GM12865 (cell line): ENCODE measurements at regions not wholly inside any gene's neighbourhood (a gene's known extent, or its start where the extent isn't known, plus 50 kb on each side); places are given as distances from the start of the nearest gene placed in this dataset.

Experiments used
- DNase-seq: peaks from one replicate; pipeline ENCODE4 v3.0.0; 2010; ENCODE audit warnings: low read depth
- H3K4me3 ChIP-seq: 2 replicates; pipeline ENCODE4 v1.5.1; 2011; ENCODE audit warnings: mild to moderate bottlenecking, low read depth, low read length, control low read depth
- TF ChIP-seq, protein P1 (sequence below): IDR thresholded peaks from 2 replicates; pipeline ENCODE4 v1.5.1; 2011; ENCODE audit warnings: low read length, control low read depth, low read depth, inconsistent platforms; ENCODE audit not compliant: insufficient read depth; ENCODE audit errors: missing control alignments

DNA sequence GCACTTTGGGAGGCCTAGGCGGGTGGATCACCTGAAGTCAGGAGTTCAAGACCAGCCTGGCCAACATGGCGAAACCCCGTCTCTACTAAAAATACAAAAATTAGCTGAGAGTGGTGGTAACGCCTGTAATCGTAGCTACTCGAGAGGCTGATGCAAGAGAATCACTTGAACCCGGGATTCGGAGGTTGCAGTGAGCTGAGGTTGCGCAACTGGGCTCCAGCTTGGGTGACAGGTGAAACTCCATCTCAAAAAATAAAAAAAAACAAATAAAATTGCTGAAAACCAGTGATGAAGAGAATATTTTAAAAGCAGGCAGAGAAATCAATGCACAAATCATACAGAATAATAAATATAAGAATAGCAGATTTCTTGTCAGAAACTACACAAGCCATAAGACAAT, 129.3 kb downstream of the SLIT2 start:
- no peak overlapping the region for H3K4me3 ChIP-seq
- no peak for DNase-seq
- TF ChIP-seq, protein P1, sequence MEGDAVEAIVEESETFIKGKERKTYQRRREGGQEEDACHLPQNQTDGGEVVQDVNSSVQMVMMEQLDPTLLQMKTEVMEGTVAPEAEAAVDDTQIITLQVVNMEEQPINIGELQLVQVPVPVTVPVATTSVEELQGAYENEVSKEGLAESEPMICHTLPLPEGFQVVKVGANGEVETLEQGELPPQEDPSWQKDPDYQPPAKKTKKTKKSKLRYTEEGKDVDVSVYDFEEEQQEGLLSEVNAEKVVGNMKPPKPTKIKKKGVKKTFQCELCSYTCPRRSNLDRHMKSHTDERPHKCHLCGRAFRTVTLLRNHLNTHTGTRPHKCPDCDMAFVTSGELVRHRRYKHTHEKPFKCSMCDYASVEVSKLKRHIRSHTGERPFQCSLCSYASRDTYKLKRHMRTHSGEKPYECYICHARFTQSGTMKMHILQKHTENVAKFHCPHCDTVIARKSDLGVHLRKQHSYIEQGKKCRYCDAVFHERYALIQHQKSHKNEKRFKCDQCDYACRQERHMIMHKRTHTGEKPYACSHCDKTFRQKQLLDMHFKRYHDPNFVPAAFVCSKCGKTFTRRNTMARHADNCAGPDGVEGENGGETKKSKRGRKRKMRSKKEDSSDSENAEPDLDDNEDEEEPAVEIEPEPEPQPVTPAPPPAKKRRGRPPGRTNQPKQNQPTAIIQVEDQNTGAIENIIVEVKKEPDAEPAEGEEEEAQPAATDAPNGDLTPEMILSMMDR = no peak

DNA sequence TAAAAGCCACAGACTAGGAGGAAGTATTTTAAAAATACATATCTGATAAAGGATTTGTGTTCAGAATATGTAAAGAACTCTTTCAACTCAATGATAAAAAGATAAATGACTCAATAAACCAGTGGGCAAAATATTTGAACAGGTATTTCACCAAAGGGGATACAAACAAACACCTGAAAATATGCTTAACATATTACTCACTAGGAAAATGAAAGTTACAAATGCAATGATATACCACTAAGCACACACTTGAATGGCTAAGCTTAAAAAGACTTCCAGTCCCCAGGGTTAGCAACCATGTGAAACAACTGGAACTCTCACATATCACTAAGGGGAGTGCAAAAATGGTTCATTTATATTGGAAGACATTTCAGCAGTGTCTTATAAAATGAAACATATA, 131.6 kb downstream of the SLIT2 start:
- TF ChIP-seq, protein P1 = no peak
- no peak for DNase-seq
- H3K4me3 ChIP-seq = no peak overlapping the region

DNA sequence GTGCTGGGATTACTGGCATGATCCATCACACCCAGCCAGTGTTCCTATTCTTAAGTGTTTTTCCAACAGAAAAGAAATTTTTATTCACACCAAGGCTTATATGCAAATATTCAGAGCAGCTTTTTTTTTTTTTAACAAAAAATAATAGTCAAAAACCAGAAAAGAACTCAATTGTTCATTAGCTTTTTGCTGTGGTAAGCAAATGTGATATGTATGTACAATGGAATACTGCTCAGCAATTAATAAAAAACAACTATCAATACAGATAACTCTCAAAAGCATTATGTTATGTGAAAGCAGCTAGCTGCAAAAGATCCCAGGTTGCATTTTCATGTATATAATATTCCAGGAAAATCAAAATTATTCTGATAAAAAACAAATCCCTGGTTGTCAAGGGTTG, 132.3 kb downstream of the SLIT2 start:
- TF ChIP-seq, protein P1 = no peak
- H3K4me3 ChIP-seq = no peak overlapping the region
- DNase-seq = no peak

DNA sequence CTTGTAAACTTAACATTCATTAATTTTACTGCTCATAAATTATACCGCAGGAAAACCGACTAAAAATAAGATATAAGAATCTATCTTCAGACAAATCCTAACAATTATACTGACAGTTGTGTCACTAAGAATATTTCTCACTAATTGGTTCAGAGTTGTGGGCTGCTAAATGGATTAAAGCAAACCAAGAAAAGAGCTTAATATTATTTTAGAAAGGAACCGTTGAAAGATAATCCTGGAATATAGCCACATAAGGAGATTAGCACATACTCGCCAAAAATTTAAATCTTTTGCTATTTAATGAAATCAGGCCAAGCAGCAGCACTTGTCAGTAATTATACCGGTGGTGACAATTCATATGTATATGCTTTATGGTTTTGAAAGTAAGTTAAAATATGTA, 132.8 kb downstream of the SLIT2 start:
- no peak overlapping the region for H3K4me3 ChIP-seq
- DNase-seq = no peak
- TF ChIP-seq, protein P1 = no peak

DNA sequence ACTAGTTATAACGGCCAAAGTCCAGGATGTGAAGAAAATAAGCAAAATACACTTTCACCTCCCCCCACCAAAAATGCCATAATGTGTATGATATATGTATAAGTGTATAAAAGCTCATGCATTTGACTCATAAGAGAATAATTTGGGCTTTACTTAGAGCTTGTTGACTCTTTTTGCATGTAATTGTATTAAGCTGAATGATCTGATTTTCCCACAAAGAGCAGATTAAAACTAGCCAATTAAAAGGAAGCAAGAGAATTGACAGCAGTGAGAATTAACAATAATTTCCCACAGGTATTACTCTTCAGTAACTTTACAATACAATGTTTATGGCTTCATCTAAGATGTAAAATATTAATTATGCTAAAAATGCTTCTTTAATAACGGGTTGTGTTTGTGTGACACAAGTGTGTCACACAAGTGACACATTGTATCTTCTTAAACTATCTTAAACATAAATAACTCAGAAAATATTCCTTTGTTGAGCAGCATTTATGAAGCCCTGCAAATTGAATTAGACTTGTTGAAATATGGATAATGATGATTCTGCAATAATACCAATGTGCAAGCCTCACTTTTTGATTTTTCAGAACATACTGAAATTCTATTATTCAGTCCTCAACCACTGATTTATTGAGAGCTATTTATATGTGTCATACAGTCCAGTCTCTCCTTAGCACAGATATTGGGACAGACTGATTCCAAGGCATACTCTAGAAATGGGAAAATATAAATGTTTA, 134.5 kb downstream of the SLIT2 start:
- H3K4me3 ChIP-seq = no peak overlapping the region
- DNase-seq = no peak
- TF ChIP-seq, protein P1 = no peak

DNA sequence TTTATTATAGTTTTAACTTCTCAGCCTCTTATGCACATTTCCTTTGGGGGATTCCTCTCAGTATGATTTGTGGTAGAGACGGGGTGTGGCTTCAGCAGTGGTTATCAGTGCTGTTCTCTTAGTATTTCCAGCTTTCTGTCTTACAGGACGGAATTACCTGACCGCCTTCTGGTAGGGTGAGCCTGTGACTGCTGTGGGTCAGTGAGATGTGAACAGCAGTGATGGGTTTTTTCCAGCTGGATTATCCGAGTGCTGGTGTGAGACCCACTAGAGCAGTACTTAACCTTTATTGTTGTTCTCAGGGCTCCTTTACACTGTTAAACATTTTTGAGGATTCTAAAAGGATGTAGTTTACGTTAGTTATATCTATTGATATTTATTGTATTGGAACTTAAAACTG, 135.2 kb downstream of the SLIT2 start:
- H3K4me3 ChIP-seq = no peak overlapping the region
- DNase-seq = no peak
- TF ChIP-seq, protein P1 = no peak

DNA sequence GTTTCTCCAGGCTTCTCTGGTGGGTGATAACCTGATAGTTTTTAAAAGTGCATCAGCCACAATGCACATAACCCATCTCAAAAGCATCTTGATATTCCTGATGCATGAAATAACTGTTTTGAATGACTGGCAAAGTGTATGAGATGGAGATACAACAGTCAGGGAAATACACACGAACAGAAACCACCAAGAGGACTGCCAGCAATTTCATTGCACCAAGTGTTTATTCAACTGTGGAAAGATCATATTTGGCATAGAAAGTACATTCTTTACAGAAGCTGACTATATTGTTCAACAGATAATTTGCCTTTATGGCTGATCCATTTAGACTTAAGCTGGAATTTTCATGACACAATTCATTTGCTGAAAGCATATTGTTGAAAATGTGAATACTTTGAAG, 139.5 kb downstream of the SLIT2 start:
- TF ChIP-seq, protein P1 = no peak
- H3K4me3 ChIP-seq = no peak overlapping the region
- no peak for DNase-seq
